NCI-H524 treated with DMSO at 0.1 percent for 48 hours (cell line): ENCODE measurements at regions not wholly inside any gene's neighbourhood (a gene's known extent, or its start where the extent isn't known, plus 50 kb on each side); places are given as distances from the start of the nearest gene placed in this dataset.

Source experiments
- DNase-seq: peaks from one replicate; lab custom pipeline; 2025; lab: John Stamatoyannopoulos, UW

- DNase-seq: no peak
Observed at GRCh38 chr18:52289392-52289791, 50.6 kb upstream of the DCC start.
